WTC11 (cell line): ENCODE measurements at regions not wholly inside any gene's neighbourhood (a gene's known extent, or its start where the extent isn't known, plus 50 kb on each side); places are given as distances from the start of the nearest gene placed in this dataset.

ENCODE experiments used
- ATAC-seq: fragments of 200-7000 bp; cut with Tn5 transposase; 2 replicates; pipeline ENCODE4 v1.10.0; 2021; ENCODE audit warnings: mild to moderate bottlenecking, moderate library complexity
- CTCF ChIA-PET: fragments of 300-600 bp; sonication (Branson Sonifier 250); formaldehyde crosslinking; loops from one replicate; lab custom pipeline; 2021; ENCODE audit warnings: antibody characterized with exemption; lab: Charles Lee
- POLR2A ChIA-PET: fragments of 350-600 bp; sonication (Branson Sonifier 250); formaldehyde crosslinking; loops from one replicate; lab custom pipeline; 2021; ENCODE audit warnings: antibody characterized with exemption; lab: Charles Lee
- DNase-seq: peaks from one replicate; pipeline ENCODE4 v3.0.0; 2021; ENCODE audit warnings: low spot score
- H3K27ac Mint-ChIP-seq: 2 replicates; pipeline ENCODE4 v1.8.0; 2021; ENCODE audit warnings: mixed read lengths
- H3K27me3 Mint-ChIP-seq: 2 replicates; pipeline ENCODE4 v1.8.0; 2021; ENCODE audit warnings: low read depth, mild to moderate bottlenecking, moderate library complexity, mixed read lengths
- H3K36me3 Mint-ChIP-seq: 2 replicates; pipeline ENCODE4 v1.8.0; 2021; ENCODE audit warnings: mixed read lengths
- H3K4me1 Mint-ChIP-seq: 2 replicates; pipeline ENCODE4 v1.8.0; 2022; ENCODE audit warnings: mixed read lengths
- H3K4me3 Mint-ChIP-seq: 2 replicates; pipeline ENCODE4 v1.8.0; 2021; ENCODE audit warnings: mild to moderate bottlenecking, moderate library complexity, mixed read lengths
- H3K9me3 Mint-ChIP-seq: 2 replicates; pipeline ENCODE4 v1.8.0; 2021; ENCODE audit warnings: mixed read lengths
- ARID4B ChIP-seq: sonication (generic); formaldehyde crosslinking; IDR thresholded peaks from 2 replicates; pipeline ENCODE4 v1.8.0; 2023; ENCODE audit warnings: missing genetic modification reagents, mild to moderate bottlenecking, borderline replicate concordance
- ELF4 ChIP-seq: sonication (generic); formaldehyde crosslinking; IDR thresholded peaks from 2 replicates; pipeline ENCODE4 v1.8.1; 2022; ENCODE audit warnings: low read depth, mild to moderate bottlenecking, moderate library complexity, missing genetic modification reagents
- ERG ChIP-seq: fragments of 250-450 bp; sonication (Bioruptor Pico); IDR thresholded peaks from 2 replicates; pipeline ENCODE4 v1.8.0; 2021; ENCODE audit warnings: mild to moderate bottlenecking
- FOXK1 ChIP-seq: sonication (generic); formaldehyde crosslinking; IDR thresholded peaks from 2 replicates; pipeline ENCODE4 v1.8.0; 2022; ENCODE audit warnings: mild to moderate bottlenecking, moderate library complexity, missing genetic modification reagents
- NR3C1 ChIP-seq: sonication (generic); formaldehyde crosslinking; conservative IDR thresholded peaks from 2 replicates; pipeline ENCODE4 v1.8.1; 2023; ENCODE audit warnings: low read depth, mild to moderate bottlenecking, missing genetic modification reagents
- PRRX2 ChIP-seq: fragments of 250-450 bp; sonication (Bioruptor Pico); IDR thresholded peaks from 2 replicates; pipeline ENCODE4 v1.8.0; 2021; ENCODE audit warnings: mild to moderate bottlenecking
- TP53 ChIP-seq: sonication (generic); formaldehyde crosslinking; IDR thresholded peaks from 2 replicates; pipeline ENCODE4 v1.8.1; 2023; ENCODE audit warnings: mild to moderate bottlenecking, missing genetic modification reagents
- USF1 ChIP-seq: sonication (generic); formaldehyde crosslinking; IDR thresholded peaks from 2 replicates; pipeline ENCODE4 v1.8.0; 2022; ENCODE audit warnings: mild to moderate bottlenecking, missing genetic modification reagents
- ZMAT4 ChIP-seq: fragments of 250-450 bp; sonication (Bioruptor Pico); IDR thresholded peaks from 2 replicates; pipeline ENCODE4 v1.9.0; 2021; ENCODE audit warnings: mild to moderate bottlenecking
- ZNF281 ChIP-seq: sonication (generic); formaldehyde crosslinking; IDR thresholded peaks from 2 replicates; pipeline ENCODE4 v1.8.0; 2023; ENCODE audit warnings: mild to moderate bottlenecking, missing genetic modification reagents
- ZNF317 ChIP-seq: sonication (generic); formaldehyde crosslinking; IDR thresholded peaks from 2 replicates; pipeline ENCODE4 v1.8.1; 2023; ENCODE audit warnings: low read depth, mild to moderate bottlenecking, moderate library complexity, missing genetic modification reagents, borderline replicate concordance
- ZNF671 ChIP-seq: fragments of 250-450 bp; sonication (Bioruptor Pico); IDR thresholded peaks from 2 replicates; pipeline ENCODE4 v1.8.0; 2021; ENCODE audit warnings: mild to moderate bottlenecking

- no peak for DNase-seq
- H3K36me3 Mint-ChIP-seq: no peaks in the 10 kb centered on the region
- CTCF ChIA-PET: no interaction called here
- no peak for TF ChIP-seq ZNF317 (CRISPR knock-in tag)
- TF ChIP-seq ZNF281: no peak
- TF ChIP-seq ZNF671: no peak
- TF ChIP-seq ZMAT4 (CRISPR knock-in tag): no peak
- no peak for TF ChIP-seq ERG (CRISPR knock-in tag)
- no peak for TF ChIP-seq USF1 (CRISPR knock-in tag)
- no peak for TF ChIP-seq ARID4B
- TF ChIP-seq, all 79 proteins: peak for 0
- H3K27me3 Mint-ChIP-seq: peaks cover 5% of the 10 kb centered on the region
- POLR2A ChIA-PET: no interaction called here
- no peak overlapping the region for H3K4me3 Mint-ChIP-seq
- H3K4me1 Mint-ChIP-seq: no peaks in the 10 kb centered on the region
- H3K9me3 Mint-ChIP-seq: peaks cover 3% of the 10 kb centered on the region; the same call in 1 of the 2 replicates
- no peak for ATAC-seq
- no peak overlapping the region for H3K27ac Mint-ChIP-seq
Observed at GRCh38 chr9:126107693-126108092, 218.9 kb upstream of the MVB12B start.

GRCh38 chr9:126108240-126108639 lies 218.4 kb upstream of the MVB12B start:
- ChIA-PET POLR2A (no interaction called here), CTCF (no interaction called here)
- H3K4me3 Mint-ChIP-seq: no peak overlapping the region
- peak; percentile 55 for DNase-seq
- H3K27ac Mint-ChIP-seq: no peak overlapping the region
- no peak for TF ChIP-seq NR3C1 (CRISPR knock-in tag)
- peaks cover 9% of the 10 kb centered on the region for H3K27me3 Mint-ChIP-seq
- no peaks in the 10 kb centered on the region for H3K4me1 Mint-ChIP-seq
- peak; percentile 83 for ATAC-seq
- H3K9me3 Mint-ChIP-seq: peaks cover 3% of the 10 kb centered on the region; the same call in 1 of the 2 replicates
- H3K36me3 Mint-ChIP-seq: no peaks in the 10 kb centered on the region

GRCh38 chr9:126109575-126109974 lies 217.1 kb upstream of the MVB12B start:
- DNase-seq (no peak), ATAC-seq (no peak)
- CTCF ChIA-PET: interaction anchor here (1.1 kb wide), 1 partner anchor 36 kb away, joined by 3 read pairs; no protein-coding TSS in a partner anchor
- TF ChIP-seq PRRX2 (CRISPR knock-in tag) (no peak), ELF4 (CRISPR knock-in tag) (no peak), FOXK1 (CRISPR knock-in tag) (no peak), TP53 (no peak)
- H3K27me3 Mint-ChIP-seq: peaks cover 9% of the 10 kb centered on the region
- peaks cover 3% of the 10 kb centered on the region; the same call in 1 of the 2 replicates for H3K9me3 Mint-ChIP-seq
- H3K27ac Mint-ChIP-seq: no peak overlapping the region
- H3K4me3 Mint-ChIP-seq: no peak overlapping the region
- H3K4me1 Mint-ChIP-seq: no peaks in the 10 kb centered on the region
- no peaks in the 10 kb centered on the region for H3K36me3 Mint-ChIP-seq
- POLR2A ChIA-PET: interaction anchor here (0.6 kb wide), 1 partner anchor 184 kb away, joined by 3 read pairs; no protein-coding TSS in a partner anchor
